Fibroblast of lung (primary cell): ENCODE measurements at regions not wholly inside any gene's neighbourhood (a gene's known extent, or its start where the extent isn't known, plus 50 kb on each side); places are given as distances from the start of the nearest gene placed in this dataset.

Experiments used
- DNase-seq, 2 donors: peaks; one replicate each; pipeline versions ENCODE4 v3.0.0 to v3.0.0-alpha.2; 2010; ENCODE audit warnings: low read depth in 2 of 2
- H2AFZ ChIP-seq: 2 replicates; pipeline ENCODE4 v1.5.1; 2012; ENCODE audit warnings: low read length, control low read depth, inconsistent platforms
- H3K27ac ChIP-seq: 2 replicates; pipeline ENCODE4 v1.5.1; 2011; ENCODE audit warnings: low read length, control low read depth; ENCODE audit not compliant: insufficient read depth
- H3K27me3 ChIP-seq: 2 replicates; pipeline ENCODE4 v1.5.1; 2011; ENCODE audit warnings: mild to moderate bottlenecking, low read length; ENCODE audit not compliant: control insufficient read depth, insufficient read depth
- H3K36me3 ChIP-seq: 2 replicates; pipeline ENCODE4 v1.5.1; 2011; ENCODE audit warnings: low read length; ENCODE audit not compliant: control insufficient read depth, insufficient read depth
- H3K4me1 ChIP-seq: 2 replicates; pipeline ENCODE4 v1.5.1; 2011; ENCODE audit warnings: low read length; ENCODE audit not compliant: control insufficient read depth, insufficient read depth; ENCODE audit errors: extremely low read depth
- H3K4me2 ChIP-seq: 2 replicates; pipeline ENCODE4 v1.5.1; 2011; ENCODE audit warnings: low read length, control low read depth; ENCODE audit not compliant: insufficient read depth; ENCODE audit errors: extremely low read depth
- H3K4me3 ChIP-seq, 4 experiments: fragments of 200-600 bp in 1 of 4; sonication (generic) in 1 of 4; replicated peaks in 1 of 4; 2 replicates each; pipeline ENCODE4 v1.5.1; 2011 to 2016; ENCODE audit warnings: low read length in 4 of 4, low read depth in 3 of 4, mild to moderate bottlenecking in 3 of 4, control low read depth in 2 of 4, inconsistent platforms in 1 of 4, mixed read lengths in 1 of 4; ENCODE audit not compliant: insufficient read depth in 1 of 4; ENCODE audit errors: control extremely low read depth in 1 of 4
- H3K79me2 ChIP-seq: 2 replicates; pipeline ENCODE4 v1.5.1; 2012; ENCODE audit warnings: mild to moderate bottlenecking, low read length, inconsistent platforms; ENCODE audit not compliant: control insufficient read depth, insufficient read depth
- H3K9ac ChIP-seq: 2 replicates; pipeline ENCODE4 v1.5.1; 2011; ENCODE audit warnings: mild to moderate bottlenecking, low read length, control low read depth; ENCODE audit not compliant: insufficient read depth
- H3K9me3 ChIP-seq: 2 replicates; pipeline ENCODE4 v1.5.1; 2012; ENCODE audit warnings: low read depth, low read length; ENCODE audit not compliant: control insufficient read depth, insufficient read depth
- H4K20me1 ChIP-seq: 2 replicates; pipeline ENCODE4 v1.5.1; 2011; ENCODE audit warnings: low read length; ENCODE audit not compliant: control insufficient read depth, insufficient read depth; ENCODE audit errors: extremely low read depth
- EZH2 ChIP-seq: IDR thresholded peaks from 2 replicates; pipeline ENCODE4 v1.5.1; 2012; ENCODE audit warnings: low read length, control low read depth, mild to moderate bottlenecking; ENCODE audit errors: missing control alignments
- TF ChIP-seq, protein P1 (sequence below), 2 donors: IDR thresholded peaks in 1 of 2; conservative IDR thresholded peaks in 1 of 2; 1 replicate in 1 of 2; 2 replicates in 1 of 2; pipeline ENCODE4 v1.5.1; 2011 to 2012; ENCODE audit warnings: low read length in 2 of 2, control low read depth in 1 of 2, inconsistent platforms in 1 of 2, low read depth in 1 of 2, mild to moderate bottlenecking in 1 of 2

DNA sequence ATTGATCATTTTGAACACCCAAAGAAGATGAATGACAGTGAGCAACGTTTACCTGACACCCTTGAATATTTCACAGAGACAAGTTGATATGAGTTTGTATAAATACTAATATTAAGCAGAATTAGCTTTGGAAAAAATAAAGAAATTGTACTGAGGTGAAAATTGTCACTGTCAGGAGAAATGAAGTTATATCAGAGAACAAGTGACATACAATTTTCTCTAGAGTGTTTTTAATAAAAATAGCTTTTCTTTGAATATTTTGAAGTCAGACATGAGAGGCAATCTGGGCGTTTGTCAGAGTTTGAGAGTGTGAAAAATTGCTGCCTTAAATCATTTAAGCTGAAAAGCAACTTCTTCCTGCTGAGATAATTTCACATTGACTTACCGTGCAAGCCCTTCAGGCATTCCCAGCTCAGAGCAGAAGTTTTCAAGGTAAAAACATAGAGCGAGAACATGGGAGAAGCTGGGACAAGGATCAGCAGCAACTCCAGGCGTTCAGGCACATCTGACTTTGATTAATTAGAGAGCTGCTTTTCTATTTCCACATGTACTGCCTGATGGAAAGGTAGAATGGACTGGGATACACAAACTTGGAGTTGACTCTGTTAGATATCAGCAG lies 535.9 kb downstream of the TFEC start:
- Histone ChIP-seq H3K27me3 (no peaks in the 10 kb centered on the region), H2AFZ (peak overlapping the region; percentile 49), H3K79me2 (no peaks in the 10 kb centered on the region), H3K27ac (no peak overlapping the region), H3K9me3 (no peaks in the 10 kb centered on the region), H3K36me3 (no peaks in the 10 kb centered on the region), H3K4me1 (peaks cover 3% of the 10 kb centered on the region), H3K9ac (no peak overlapping the region), H3K4me3 (no peak overlapping the region), H3K4me2 (no peak overlapping the region), H4K20me1 (no peaks in the 10 kb centered on the region)
- DNase-seq = no peak
- no peak for TF ChIP-seq EZH2
- TF ChIP-seq, protein P1, sequence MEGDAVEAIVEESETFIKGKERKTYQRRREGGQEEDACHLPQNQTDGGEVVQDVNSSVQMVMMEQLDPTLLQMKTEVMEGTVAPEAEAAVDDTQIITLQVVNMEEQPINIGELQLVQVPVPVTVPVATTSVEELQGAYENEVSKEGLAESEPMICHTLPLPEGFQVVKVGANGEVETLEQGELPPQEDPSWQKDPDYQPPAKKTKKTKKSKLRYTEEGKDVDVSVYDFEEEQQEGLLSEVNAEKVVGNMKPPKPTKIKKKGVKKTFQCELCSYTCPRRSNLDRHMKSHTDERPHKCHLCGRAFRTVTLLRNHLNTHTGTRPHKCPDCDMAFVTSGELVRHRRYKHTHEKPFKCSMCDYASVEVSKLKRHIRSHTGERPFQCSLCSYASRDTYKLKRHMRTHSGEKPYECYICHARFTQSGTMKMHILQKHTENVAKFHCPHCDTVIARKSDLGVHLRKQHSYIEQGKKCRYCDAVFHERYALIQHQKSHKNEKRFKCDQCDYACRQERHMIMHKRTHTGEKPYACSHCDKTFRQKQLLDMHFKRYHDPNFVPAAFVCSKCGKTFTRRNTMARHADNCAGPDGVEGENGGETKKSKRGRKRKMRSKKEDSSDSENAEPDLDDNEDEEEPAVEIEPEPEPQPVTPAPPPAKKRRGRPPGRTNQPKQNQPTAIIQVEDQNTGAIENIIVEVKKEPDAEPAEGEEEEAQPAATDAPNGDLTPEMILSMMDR (conservative IDR thresholded peaks at IDR 0.05 in 1 of 2, IDR thresholded peaks at IDR 0.05 in 1 of 2; ENCODE audit: low read depth in 1 of 2, low read length in 2 of 2) = no peak

DNA sequence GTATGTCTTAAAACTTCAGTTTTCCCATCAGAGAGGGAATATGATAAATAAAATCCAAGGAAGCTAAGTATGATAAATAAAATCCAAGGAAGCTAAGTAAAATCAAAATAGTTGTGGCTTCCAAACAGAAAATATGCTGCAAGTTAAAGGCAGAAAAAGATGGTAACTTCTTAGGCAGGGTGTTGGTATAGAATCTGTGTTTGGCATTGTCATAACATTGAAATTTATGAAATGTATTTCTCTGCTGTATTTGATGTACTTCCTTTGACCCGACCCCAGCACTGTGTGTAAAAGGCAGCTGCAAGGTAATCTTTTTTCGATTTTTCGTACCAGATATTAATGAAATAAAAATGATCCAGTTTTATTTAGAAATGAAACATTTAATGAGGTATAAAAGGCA lies 537.2 kb downstream of the TFEC start:
- DNase-seq = no peak
- TF ChIP-seq EZH2 = no peak
- TF ChIP-seq, protein P1 (conservative IDR thresholded peaks at IDR 0.05 in 1 of 2, IDR thresholded peaks at IDR 0.05 in 1 of 2; ENCODE audit: low read depth in 1 of 2, low read length in 2 of 2) = no peak
- H3K36me3 ChIP-seq = no peaks in the 10 kb centered on the region
- no peak overlapping the region for H2AFZ ChIP-seq
- H3K27ac ChIP-seq = no peak overlapping the region
- no peak overlapping the region for H3K9ac ChIP-seq
- no peaks in the 10 kb centered on the region for H4K20me1 ChIP-seq
- H3K4me2 ChIP-seq = no peak overlapping the region
- no peak overlapping the region for H3K4me3 ChIP-seq
- no peaks in the 10 kb centered on the region for H3K27me3 ChIP-seq
- peaks cover 3% of the 10 kb centered on the region for H3K4me1 ChIP-seq
- H3K79me2 ChIP-seq = no peaks in the 10 kb centered on the region
- no peaks in the 10 kb centered on the region for H3K9me3 ChIP-seq

GRCh38 chr7:115491744-115492380 lies 538.7 kb downstream of the TFEC start:
- H4K20me1 ChIP-seq = no peaks in the 10 kb centered on the region
- H3K4me2 ChIP-seq = no peak overlapping the region
- H2AFZ ChIP-seq = no peak overlapping the region
- no peak for DNase-seq
- no peaks in the 10 kb centered on the region for H3K9me3 ChIP-seq
- H3K4me1 ChIP-seq = peaks cover 3% of the 10 kb centered on the region
- H3K4me3 ChIP-seq = no peak overlapping the region
- no peak overlapping the region for H3K27ac ChIP-seq
- H3K79me2 ChIP-seq = no peaks in the 10 kb centered on the region
- no peaks in the 10 kb centered on the region for H3K27me3 ChIP-seq
- TF ChIP-seq, protein P1 (conservative IDR thresholded peaks at IDR 0.05 in 1 of 2, IDR thresholded peaks at IDR 0.05 in 1 of 2; ENCODE audit: low read depth in 1 of 2, low read length in 2 of 2) = no peak
- TF ChIP-seq EZH2 = no peak
- no peaks in the 10 kb centered on the region for H3K36me3 ChIP-seq
- no peak overlapping the region for H3K9ac ChIP-seq
